ENCODE measurements at regions not wholly inside any gene's neighbourhood (a gene's known extent, or its start where the extent isn't known, plus 50 kb on each side); places are given as distances from the start of the nearest gene placed in this dataset.
"Not testable (repeated sequence)": the region's sequence is repeated elsewhere in the genome, so short reads cannot be mapped to it uniquely, and the experiment has no call there.

DNA sequence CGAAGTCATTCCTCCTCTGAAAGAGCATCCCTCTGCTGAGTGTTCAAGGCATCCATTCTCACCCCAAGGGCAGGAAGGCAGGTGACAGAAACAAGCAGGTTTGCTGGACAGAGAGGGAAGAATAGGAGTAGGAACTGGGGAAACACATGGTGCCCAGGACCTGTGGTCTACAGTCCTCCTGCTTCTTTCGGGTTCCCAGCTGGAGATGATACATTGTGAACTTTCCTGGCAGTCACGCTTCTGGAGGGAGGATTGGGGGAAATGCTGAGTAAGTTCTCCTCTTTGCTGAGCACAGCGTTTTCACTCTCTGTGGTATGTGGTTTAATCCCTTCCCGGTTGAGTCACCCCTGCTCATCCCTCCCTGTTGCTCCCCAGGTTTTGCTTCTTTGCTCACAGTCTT is 496.3 kb downstream of the TMEM121 start:
- TF ChIP-seq, protein P1, sequence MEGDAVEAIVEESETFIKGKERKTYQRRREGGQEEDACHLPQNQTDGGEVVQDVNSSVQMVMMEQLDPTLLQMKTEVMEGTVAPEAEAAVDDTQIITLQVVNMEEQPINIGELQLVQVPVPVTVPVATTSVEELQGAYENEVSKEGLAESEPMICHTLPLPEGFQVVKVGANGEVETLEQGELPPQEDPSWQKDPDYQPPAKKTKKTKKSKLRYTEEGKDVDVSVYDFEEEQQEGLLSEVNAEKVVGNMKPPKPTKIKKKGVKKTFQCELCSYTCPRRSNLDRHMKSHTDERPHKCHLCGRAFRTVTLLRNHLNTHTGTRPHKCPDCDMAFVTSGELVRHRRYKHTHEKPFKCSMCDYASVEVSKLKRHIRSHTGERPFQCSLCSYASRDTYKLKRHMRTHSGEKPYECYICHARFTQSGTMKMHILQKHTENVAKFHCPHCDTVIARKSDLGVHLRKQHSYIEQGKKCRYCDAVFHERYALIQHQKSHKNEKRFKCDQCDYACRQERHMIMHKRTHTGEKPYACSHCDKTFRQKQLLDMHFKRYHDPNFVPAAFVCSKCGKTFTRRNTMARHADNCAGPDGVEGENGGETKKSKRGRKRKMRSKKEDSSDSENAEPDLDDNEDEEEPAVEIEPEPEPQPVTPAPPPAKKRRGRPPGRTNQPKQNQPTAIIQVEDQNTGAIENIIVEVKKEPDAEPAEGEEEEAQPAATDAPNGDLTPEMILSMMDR (IDR thresholded peaks at IDR 0.05) = not testable (repeated sequence)
- not testable (repeated sequence) for TF ChIP-seq ZFX (IDR thresholded peaks at IDR 0.05; ENCODE audit: borderline replicate concordance)

Data from 22Rv1 (cell line).